Activated CD4-positive, alpha-beta memory T cell treated with anti-CD3 and anti-CD28 coated beads, Interleukin-2, amount 10 ng/mL, durations not matched to agents 7 days and 5 days (primary cell): ENCODE measurements at regions not wholly inside any gene's neighbourhood (a gene's known extent, or its start where the extent isn't known, plus 50 kb on each side); places are given as distances from the start of the nearest gene placed in this dataset.

Experiments
- CTCF ChIA-PET: fragments of 350-600 bp; sonication (Branson Sonifier 250); formaldehyde crosslinking; loops from one replicate; lab custom pipeline; 2021; ENCODE audit warnings: antibody characterized with exemption, inconsistent platforms; lab: Charles Lee
- POLR2A ChIA-PET: fragments of 350-600 bp; sonication (Branson Sonifier 250); formaldehyde crosslinking; loops from one replicate; lab custom pipeline; 2021; ENCODE audit warnings: antibody characterized with exemption; lab: Charles Lee
- DNase-seq: peaks from one replicate; pipeline ENCODE4 v3.0.0-alpha.2; 2020
- H3K27ac Mint-ChIP-seq: one replicate; pipeline ENCODE4 v1.8.0; 2021; ENCODE audit warnings: mild to moderate bottlenecking, mixed read lengths
- H3K27me3 Mint-ChIP-seq: one replicate; pipeline ENCODE4 v1.8.0; 2021; ENCODE audit warnings: mixed read lengths
- H3K36me3 Mint-ChIP-seq: one replicate; pipeline ENCODE4 v1.8.0; 2021; ENCODE audit warnings: low read depth, mixed read lengths
- H3K4me1 Mint-ChIP-seq: one replicate; pipeline ENCODE4 v1.8.0; 2021; ENCODE audit warnings: mixed read lengths
- H3K4me3 Mint-ChIP-seq: one replicate; pipeline ENCODE4 v1.8.0; 2021; ENCODE audit warnings: mild to moderate bottlenecking, mixed read lengths
- H3K9me3 Mint-ChIP-seq: one replicate; pipeline ENCODE4 v1.8.0; 2021; ENCODE audit warnings: mixed read lengths

- CTCF ChIA-PET: interaction anchor here (0.6 kb wide), 1 partner anchor 68 kb away, joined by 3 read pairs; no protein-coding TSS in a partner anchor
- Mint-ChIP-seq H3K4me1 (no peaks in the 10 kb centered on the region), H3K27ac (no peak overlapping the region), H3K4me3 (no peak overlapping the region), H3K27me3 (peaks cover 2% of the 10 kb centered on the region), H3K9me3 (no peaks in the 10 kb centered on the region), H3K36me3 (no peaks in the 10 kb centered on the region)
- DNase-seq: no peak
- POLR2A ChIA-PET: no interaction called here
These were observed 66.7 kb downstream of the CD164 start for GRCh38 chr6:109315341-109316110.

DNA sequence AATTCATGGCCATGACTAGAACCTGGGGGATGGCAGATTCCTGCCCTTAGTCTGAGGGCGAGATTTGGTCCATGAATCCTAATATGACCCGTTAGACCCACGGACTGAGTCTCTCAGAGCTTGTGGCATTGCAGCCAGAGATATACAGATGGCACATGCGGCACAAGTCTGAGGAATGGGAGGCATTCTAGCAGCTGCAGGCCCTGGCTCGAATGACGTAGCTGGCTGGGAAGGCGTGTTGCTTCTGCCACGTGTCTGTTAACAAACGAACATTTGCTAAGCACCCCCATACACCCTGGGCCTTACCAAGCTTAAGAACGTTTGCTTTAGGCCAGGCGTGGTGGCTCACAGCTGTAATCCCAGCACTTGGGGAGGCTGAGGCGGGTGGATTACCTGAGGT lies 68.0 kb downstream of the CD164 start:
- Mint-ChIP-seq H3K4me1 (no peaks in the 10 kb centered on the region), H3K27me3 (peaks cover 2% of the 10 kb centered on the region), H3K9me3 (no peaks in the 10 kb centered on the region), H3K36me3 (no peaks in the 10 kb centered on the region), H3K27ac (no peak overlapping the region), H3K4me3 (no peak overlapping the region)
- ChIA-PET CTCF (interaction anchor here (0.5 kb wide), 1 partner anchor 742 kb away, joined by 4 read pairs; no protein-coding TSS in a partner anchor), POLR2A (no interaction called here)
- DNase-seq: no peak

- Mint-ChIP-seq H3K9me3 (no peaks in the 10 kb centered on the region), H3K4me1 (no peaks in the 10 kb centered on the region), H3K4me3 (no peak overlapping the region), H3K27ac (no peak overlapping the region), H3K36me3 (no peaks in the 10 kb centered on the region), H3K27me3 (peaks cover 2% of the 10 kb centered on the region)
- no peak for DNase-seq
- CTCF ChIA-PET: no interaction called here
- POLR2A ChIA-PET: no interaction called here
These were observed 69.1 kb downstream of the CD164 start for GRCh38 chr6:109313139-109313538.

DNA sequence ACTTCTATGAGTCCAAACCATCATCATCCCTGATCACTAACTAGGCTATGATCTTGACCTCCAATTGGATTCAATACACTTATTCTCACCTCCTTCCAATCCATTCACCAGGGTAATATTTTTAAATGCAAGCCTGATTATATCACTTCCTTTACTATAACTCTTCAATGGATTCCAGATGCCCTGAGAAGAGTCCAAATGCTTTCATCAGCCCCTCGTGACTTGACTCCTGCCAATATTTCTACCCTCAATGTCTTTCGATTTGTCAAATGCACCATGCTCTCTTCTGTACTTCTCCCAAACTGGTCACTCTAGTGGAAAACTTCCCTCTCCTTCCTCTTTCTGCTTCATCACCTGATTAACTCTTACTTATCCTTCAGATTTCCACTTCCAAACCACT lies 70.8 kb downstream of the CD164 start:
- Mint-ChIP-seq H3K4me3 (no peak overlapping the region), H3K9me3 (no peaks in the 10 kb centered on the region), H3K4me1 (no peaks in the 10 kb centered on the region), H3K27me3 (peaks cover 2% of the 10 kb centered on the region), H3K36me3 (no peaks in the 10 kb centered on the region), H3K27ac (no peak overlapping the region)
- CTCF ChIA-PET: interaction anchor here (0.6 kb wide), 1 partner anchor 103 kb away, joined by 3 read pairs; no protein-coding TSS in a partner anchor
- no peak for DNase-seq
- POLR2A ChIA-PET: no interaction called here

DNA sequence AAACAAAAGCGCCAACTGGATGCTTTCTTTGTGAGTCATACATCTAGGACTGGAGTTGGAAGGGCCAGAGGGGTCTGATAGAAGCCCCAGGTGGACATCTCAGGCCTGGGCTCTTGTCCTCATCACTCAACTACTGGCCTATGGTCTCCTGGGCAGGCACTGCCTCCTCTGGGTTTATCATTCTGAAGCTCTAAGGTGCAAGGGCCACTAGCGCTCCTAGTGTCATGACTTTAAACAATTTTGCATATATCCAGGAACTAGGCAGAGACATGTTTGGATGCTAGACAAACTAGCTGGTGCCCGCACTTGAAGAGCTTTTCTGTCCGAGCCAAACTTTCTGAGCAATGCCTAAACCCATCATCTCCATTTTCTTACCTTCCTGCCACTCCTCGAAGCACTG lies 72.3 kb downstream of the CD164 start:
- H3K36me3 Mint-ChIP-seq: no peaks in the 10 kb centered on the region
- no peak overlapping the region for H3K27ac Mint-ChIP-seq
- no peak for DNase-seq
- H3K4me3 Mint-ChIP-seq: no peak overlapping the region
- ChIA-PET CTCF (no interaction called here), POLR2A (no interaction called here)
- H3K27me3 Mint-ChIP-seq: no peaks in the 10 kb centered on the region
- H3K4me1 Mint-ChIP-seq: peaks cover 2% of the 10 kb centered on the region
- no peaks in the 10 kb centered on the region for H3K9me3 Mint-ChIP-seq

- Mint-ChIP-seq H3K27ac (no peak overlapping the region), H3K4me1 (peaks cover 20% of the 10 kb centered on the region), H3K36me3 (no peaks in the 10 kb centered on the region), H3K9me3 (no peaks in the 10 kb centered on the region), H3K4me3 (no peak overlapping the region), H3K27me3 (no peaks in the 10 kb centered on the region)
- DNase-seq: no peak
- POLR2A ChIA-PET: no interaction called here
- CTCF ChIA-PET: no interaction called here
These were observed 74.2 kb downstream of the CD164 start for GRCh38 chr6:109308018-109308492.

GRCh38 chr6:109306733-109307132 lies 75.5 kb downstream of the CD164 start:
- Mint-ChIP-seq H3K4me3 (no peak overlapping the region), H3K9me3 (no peaks in the 10 kb centered on the region), H3K27ac (no peak overlapping the region), H3K36me3 (no peaks in the 10 kb centered on the region), H3K4me1 (peaks cover 20% of the 10 kb centered on the region), H3K27me3 (no peaks in the 10 kb centered on the region)
- POLR2A ChIA-PET: no interaction called here
- DNase-seq: no peak
- CTCF ChIA-PET: no interaction called here

DNA sequence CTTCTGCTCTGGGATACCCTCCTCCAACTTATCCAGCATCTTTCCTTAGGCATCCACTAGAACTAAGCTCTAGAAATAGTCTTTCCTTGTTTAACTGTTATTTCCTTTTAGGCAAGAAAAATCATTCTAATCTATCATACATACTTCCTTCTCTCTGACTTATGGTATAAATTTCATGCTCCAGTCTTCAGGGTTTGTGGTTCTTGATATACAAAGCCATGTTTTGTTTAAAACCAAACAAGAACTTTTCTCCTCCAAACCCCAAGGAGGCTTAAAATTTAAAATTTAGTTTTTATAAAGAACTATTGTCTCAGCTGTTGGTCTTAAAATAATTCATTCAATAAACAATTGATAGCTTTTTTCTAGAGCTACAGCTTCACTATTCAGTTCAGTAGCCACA lies 77.2 kb downstream of the CD164 start:
- no peak for DNase-seq
- Mint-ChIP-seq H3K36me3 (no peaks in the 10 kb centered on the region), H3K4me1 (peaks cover 20% of the 10 kb centered on the region), H3K4me3 (no peak overlapping the region), H3K27me3 (peaks cover 3% of the 10 kb centered on the region), H3K9me3 (no peaks in the 10 kb centered on the region), H3K27ac (no peak overlapping the region)
- ChIA-PET CTCF (no interaction called here), POLR2A (no interaction called here)

DNA sequence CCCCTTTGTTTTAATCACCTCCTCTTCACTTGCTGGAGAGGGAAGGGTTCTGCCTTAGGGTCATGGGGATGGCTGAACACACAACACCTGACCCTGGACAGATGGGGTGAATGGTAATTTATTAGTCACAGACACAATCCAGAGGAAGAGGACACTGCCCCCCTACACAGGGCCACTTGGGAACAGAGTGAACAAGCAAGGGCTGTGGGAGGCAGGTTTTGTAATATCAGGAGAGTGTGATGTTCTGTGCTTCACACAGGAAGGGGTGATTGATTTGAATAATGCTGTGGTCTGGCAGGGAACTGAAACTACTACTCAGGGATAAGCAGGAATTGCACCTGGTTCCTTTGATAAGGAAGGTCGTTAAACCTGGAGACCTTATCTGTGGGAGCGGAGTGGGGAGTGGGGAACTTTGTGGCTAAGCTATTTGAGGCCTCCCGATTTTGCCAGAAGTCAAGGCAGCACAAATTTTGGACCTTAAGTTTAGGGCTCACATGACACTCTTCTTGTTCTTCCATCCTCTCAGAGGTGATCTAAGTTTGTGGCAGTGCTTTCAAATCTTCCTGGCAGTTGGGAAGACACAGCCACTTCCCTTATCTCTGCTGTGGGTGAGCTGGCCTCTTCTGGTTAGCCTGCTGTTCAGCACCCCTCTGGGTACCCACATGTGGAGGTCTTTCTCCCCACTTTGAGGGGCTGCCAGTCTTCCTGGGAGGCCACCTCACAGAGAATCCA lies 77.8 kb downstream of the CD164 start:
- POLR2A ChIA-PET: interaction anchor here (1.3 kb wide), 1 partner anchor 78 kb away, joined by 3 read pairs; the partner anchor contains the start of gene CD164

DNA sequence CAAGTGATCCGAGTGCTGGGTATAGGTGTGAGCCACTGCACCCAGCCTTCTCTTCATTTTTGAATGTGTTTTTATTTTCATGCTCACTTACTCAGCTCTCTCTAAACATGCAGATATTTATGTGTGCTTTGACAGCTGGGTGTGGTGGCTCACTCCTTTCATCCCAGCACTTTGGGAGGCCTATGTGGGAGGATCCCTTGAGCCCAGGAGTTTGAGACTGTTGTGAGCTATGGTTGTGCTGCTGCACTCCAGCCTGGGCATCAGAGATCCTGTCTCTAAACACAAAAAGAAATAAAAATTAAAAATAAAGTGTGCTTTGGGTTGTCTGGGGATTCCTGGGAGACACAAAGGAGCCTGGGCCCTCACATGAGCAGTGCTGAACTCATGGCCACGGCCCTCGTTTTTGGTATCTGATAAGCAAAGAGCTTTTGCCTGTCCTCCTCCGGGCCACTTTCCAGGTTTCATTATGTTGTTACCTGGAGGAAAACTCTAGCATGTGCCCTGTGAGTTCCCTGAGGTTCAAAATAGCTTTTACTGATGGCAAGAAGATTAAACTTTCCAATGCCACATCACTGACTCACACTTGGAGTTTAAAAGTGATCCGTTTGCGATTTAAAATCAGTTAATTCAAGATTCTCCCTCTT lies 78.5 kb downstream of the CD164 start:
- Mint-ChIP-seq H3K27me3 (peaks cover 3% of the 10 kb centered on the region), H3K27ac (no peak overlapping the region), H3K4me1 (peaks cover 20% of the 10 kb centered on the region), H3K4me3 (no peak overlapping the region), H3K36me3 (no peaks in the 10 kb centered on the region), H3K9me3 (no peaks in the 10 kb centered on the region)
- ChIA-PET CTCF (no interaction called here), POLR2A (interaction anchor here (1.3 kb wide), 1 partner anchor 79 kb away, joined by 3 read pairs; the partner anchor contains the start of gene CD164)
- no peak for DNase-seq

More for the DNA sequence above, 77.8 kb downstream of the CD164 start:
- CTCF ChIA-PET: no interaction called here
- Mint-ChIP-seq H3K9me3 (no peaks in the 10 kb centered on the region), H3K27ac (no peak overlapping the region), H3K36me3 (no peaks in the 10 kb centered on the region), H3K4me3 (no peak overlapping the region), H3K4me1 (peaks cover 20% of the 10 kb centered on the region), H3K27me3 (peaks cover 3% of the 10 kb centered on the region)
- DNase-seq: no peak

GRCh38 chr6:109303164-109303563 lies 79.1 kb downstream of the CD164 start:
- Mint-ChIP-seq H3K4me3 (no peak overlapping the region), H3K9me3 (no peaks in the 10 kb centered on the region), H3K27me3 (peaks cover 3% of the 10 kb centered on the region), H3K36me3 (no peaks in the 10 kb centered on the region), H3K4me1 (peaks cover 20% of the 10 kb centered on the region), H3K27ac (no peak overlapping the region)
- ChIA-PET POLR2A (interaction anchor here (1.3 kb wide), 1 partner anchor 80 kb away, joined by 3 read pairs; the partner anchor contains the start of gene CD164), CTCF (no interaction called here)
- no peak for DNase-seq

DNA sequence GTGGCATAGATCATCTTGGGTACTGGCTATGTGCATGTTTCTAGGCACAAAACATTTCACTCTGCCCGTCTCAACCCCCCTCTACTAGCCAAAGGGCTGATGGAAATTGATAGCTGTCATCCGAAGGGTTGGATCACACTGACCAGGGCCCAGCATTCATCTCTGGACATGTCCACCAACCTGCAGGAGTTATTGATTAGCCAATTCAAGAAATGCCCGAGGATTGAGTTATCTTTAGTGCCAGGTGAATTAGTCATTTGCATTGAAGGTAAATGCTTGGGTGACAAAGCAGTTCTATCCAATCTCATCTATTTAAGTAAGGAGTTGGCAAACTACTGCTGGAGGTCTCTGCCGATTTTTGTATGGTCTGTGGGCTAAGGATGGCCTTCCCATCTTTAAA lies 80.1 kb downstream of the CD164 start:
- POLR2A ChIA-PET: no interaction called here
- CTCF ChIA-PET: no interaction called here
- Mint-ChIP-seq H3K36me3 (no peaks in the 10 kb centered on the region), H3K27ac (no peak overlapping the region), H3K27me3 (peaks cover 3% of the 10 kb centered on the region), H3K9me3 (no peaks in the 10 kb centered on the region), H3K4me3 (no peak overlapping the region), H3K4me1 (peaks cover 20% of the 10 kb centered on the region)
- no peak for DNase-seq

- H3K9me3 Mint-ChIP-seq: no peaks in the 10 kb centered on the region
- DNase-seq: no peak
- CTCF ChIA-PET: interaction anchor here (1.3 kb wide), 1 partner anchor 82 kb away, joined by 3 read pairs; no protein-coding TSS in a partner anchor
- POLR2A ChIA-PET: no interaction called here
- H3K4me1 Mint-ChIP-seq: peaks cover 20% of the 10 kb centered on the region
- no peaks in the 10 kb centered on the region for H3K36me3 Mint-ChIP-seq
- H3K27me3 Mint-ChIP-seq: peaks cover 5% of the 10 kb centered on the region
- H3K27ac Mint-ChIP-seq: no peak overlapping the region
- no peak overlapping the region for H3K4me3 Mint-ChIP-seq
These were observed 80.8 kb downstream of the CD164 start for GRCh38 chr6:109301418-109301817.
